Frontal cortex (tissue), 3 donors: ENCODE measurements at regions not wholly inside any gene's neighbourhood (a gene's known extent, or its start where the extent isn't known, plus 50 kb on each side); places are given as distances from the start of the nearest gene placed in this dataset.
"Not testable (repeated sequence)": the region's sequence is repeated elsewhere in the genome, so short reads cannot be mapped to it uniquely, and the experiment has no call there.

Experiments used
- DNase-seq, 2 donors: peaks; one replicate each; pipeline ENCODE4 v3.0.0; 2012; ENCODE audit warnings: low spot score in 2 of 2
- FAIRE-seq: peaks from 2 replicates; lab custom pipeline; 2012; peaks lifted over from hg19 to GRCh38; lab: Jason Lieb, UNC
- donor health status: control.
- donor health status: control.
- donor health status: control.

DNA sequence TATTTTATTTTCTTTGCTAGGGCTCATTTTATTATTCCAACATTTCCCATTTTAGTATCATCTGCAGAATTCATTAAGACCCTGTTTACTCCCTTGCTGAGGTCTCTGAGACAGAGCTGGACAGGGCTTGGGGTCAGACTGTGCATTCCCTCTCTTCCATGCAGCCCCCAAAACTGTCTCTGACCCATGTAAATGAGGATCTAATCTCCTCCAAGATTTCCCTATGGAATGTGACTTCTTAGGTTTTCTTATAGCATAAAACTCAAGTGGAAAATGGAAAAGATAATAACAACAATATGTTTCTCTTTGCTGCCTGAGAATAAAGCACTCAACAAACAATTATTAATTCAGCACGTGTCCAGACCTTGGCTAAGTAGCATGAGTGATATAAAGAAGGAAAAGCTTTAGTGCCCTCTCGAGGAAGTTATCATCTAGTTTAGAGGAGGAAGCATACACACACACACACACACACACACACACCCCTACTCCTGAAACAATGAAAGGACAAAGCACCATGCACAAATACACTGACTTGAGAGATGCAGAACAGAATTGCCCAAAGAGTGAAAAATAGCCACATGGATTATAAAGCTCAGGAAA lies 815.5 kb downstream of the BCKDHB start:
- no peak for DNase-seq

DNA sequence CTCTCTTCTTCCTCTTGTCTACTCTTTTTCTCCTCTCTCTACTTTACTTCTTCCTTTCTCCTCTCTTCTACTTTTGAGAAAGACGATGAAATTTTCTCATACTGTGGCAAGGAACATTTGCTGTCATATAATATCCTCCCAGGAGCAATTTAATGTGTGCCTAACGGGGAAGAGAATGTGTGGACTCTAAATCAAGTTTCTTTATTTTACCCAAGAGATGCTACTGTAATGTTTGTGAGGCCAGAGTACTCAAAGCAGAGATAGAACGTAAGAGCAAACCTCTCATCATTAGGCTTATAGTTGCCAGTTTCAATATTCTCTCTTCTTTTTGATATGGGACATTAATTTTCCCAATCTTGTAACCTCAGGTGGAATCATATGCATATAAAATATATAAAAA lies 801.4 kb downstream of the BCKDHB start:
- FAIRE-seq (no peak), DNase-seq (no peak)

More for the DNA sequence above, 815.5 kb downstream of the BCKDHB start:
- no peak for FAIRE-seq

DNA sequence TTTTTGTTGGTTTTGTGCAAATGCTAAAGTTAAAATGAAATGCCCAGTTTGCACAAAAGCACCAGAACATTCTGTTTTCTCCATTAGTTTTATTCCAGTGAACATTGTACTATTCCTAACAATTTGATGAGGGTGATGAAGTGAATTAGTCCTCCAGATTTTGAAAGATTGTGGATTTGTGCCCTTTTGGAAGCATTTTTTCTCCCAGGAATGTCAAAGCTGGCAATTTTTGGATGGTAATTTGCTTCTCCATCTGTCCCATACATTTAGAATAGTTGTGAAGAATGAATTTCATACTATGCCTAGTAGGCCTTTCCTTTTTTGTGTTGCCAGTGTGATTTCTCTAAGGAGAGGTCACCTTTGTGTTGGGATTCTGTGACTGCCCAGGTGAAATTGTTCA lies 797.2 kb downstream of the BCKDHB start:
- DNase-seq (no peak), FAIRE-seq (no peak)

DNA sequence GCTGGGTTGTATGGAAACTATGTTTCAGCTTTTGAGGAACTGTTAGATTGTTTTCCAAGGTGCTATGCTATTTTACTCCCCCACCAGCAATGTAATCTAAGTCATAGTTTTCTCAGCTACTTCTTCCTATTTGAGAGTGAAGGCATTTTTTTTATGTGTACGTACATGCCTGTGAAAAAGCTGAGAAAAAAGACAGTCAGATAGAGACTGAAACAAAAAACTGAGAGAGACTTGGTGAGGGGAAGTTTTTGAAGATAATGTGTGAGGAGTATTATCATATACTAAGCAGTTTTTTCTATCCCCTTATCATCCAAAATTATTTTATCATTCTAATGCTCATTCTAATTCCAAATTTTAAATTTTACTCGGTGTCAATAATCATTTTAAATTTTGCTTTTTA lies 780.0 kb downstream of the BCKDHB start:
- FAIRE-seq (no peak), DNase-seq (no peak)

DNA sequence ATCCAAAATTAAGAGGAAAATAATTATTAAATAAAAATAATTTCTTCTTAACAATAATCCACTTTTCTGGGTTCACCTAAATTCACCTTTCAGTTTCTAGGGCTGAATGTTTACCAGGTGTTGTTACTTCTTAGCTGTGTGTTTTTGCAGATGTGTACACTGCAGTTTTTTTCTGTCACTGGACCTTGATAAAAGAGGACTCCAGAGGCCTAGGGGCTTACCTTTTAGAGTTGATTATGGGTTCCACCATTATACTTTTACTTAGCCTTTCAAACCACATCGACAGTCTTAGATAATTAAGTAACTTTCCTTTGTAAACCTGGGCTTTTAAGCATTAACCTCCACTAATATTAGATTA lies 766.5 kb downstream of the BCKDHB start:
- no peak for FAIRE-seq
- DNase-seq, result no peak

DNA sequence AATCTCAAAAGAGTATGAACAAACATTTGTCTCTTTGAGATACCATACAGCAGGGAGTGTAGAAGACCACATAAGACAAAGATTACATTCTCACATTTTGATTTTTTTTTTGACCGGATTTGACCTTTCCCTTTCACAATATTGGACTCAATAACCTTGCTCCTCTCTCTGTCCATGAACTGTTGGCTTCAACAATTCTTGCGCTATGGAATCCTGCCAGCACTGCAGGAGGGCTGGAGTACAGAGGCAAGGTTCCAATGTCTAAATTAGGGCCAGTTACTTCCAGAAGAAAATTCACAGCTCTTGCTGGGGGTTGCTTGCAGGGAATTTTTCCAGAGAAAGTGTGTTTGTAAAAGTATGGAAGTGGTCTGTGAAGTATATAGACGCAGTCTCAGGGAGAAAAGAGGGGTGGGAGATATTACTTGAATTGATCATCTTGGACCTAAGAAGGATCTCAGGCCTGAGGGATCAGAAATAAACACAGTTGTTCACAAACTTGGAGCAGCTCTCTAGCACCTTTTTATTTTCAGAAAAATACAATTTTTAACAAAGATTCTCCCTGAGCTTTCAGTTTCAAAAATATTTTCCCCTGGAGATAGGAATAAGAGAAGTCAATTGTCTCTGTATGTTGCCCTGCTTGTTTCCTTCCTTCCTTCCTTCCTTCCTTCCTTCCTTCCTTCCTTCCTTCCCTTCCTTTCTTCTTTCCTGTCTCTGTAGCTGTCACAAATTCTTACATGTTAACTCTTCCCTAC lies 765.9 kb downstream of the BCKDHB start:
- FAIRE-seq, result no peak
- no peak for DNase-seq

DNA sequence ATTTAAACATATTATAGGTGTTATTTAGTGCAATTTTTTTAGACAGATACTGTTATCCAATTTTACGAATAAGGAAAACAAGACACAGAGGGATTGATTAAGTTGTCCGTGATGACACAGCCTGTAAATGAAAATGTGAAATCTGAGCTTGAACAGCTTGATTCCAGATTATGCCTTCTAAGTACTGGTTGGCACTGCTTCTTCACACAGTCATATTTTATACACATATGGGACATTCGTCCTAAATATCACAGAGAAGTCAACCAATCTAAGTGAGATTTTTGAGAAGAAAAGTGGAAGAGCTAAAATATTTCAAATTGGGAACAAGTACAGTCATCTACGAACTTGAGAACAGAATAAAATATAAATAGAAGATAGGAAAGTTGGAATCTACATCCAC lies 756.3 kb downstream of the BCKDHB start:
- FAIRE-seq (no peak), DNase-seq (no peak)

DNA sequence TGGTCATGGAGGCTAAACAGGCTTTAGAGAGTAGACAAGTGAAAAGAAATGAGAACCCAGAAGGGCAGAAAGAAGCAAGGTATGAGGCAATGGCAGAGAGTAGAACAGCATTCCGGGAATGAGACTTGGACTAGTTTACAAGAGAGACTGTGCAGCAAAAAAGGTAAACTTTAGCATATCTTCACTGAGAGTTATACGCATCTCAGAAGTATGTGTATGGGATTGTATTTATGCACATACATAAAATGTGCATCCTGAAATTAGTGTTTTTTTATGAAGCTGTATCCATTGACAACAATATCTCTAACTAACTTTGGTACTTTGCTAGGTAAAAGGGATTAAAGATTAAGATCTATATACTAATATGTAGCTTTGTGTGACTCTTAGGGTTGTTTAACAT lies 753.6 kb downstream of the BCKDHB start:
- FAIRE-seq, result no peak
- DNase-seq, result no peak

DNA sequence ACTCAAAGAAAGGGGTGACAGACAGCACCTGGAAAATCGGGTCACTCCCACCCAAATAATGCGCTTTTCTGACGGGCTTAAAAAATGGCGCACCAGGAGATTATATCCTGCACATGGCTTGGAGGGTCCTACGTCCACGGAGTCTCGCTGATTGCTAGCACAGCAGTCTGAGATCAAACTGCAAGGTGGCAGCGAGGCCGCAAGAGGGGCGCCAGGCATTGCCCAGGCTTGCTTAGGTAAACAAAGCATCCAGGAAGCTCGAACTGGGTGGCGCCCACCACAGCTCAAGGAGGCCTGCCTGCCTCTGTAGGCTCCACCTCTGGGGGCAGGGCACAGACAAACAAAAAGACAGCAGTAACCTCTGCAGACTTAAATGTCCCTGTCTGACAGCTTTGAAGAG lies 741.5 kb downstream of the BCKDHB start:
- not testable (repeated sequence) for DNase-seq, FAIRE-seq

DNA sequence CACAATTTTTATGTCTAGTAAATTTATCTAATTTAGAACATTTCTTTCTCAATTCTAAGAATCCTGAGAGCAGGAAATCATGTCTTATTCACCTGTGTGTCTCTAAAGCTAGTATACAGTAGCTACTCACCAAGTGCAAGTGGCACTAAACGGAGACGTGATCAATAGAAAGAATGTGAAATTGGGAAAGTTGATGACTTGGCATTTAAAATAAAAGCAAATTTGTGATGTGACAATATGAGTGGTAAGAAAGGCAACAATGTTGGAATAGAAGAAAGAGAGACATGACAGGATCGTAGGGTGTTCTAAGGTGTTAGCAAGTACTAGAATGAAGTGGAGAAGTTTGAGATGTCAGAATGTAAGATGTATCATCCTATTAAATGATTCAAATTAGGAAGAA lies 725.9 kb downstream of the BCKDHB start:
- FAIRE-seq, result no peak
- DNase-seq, result no peak

DNA sequence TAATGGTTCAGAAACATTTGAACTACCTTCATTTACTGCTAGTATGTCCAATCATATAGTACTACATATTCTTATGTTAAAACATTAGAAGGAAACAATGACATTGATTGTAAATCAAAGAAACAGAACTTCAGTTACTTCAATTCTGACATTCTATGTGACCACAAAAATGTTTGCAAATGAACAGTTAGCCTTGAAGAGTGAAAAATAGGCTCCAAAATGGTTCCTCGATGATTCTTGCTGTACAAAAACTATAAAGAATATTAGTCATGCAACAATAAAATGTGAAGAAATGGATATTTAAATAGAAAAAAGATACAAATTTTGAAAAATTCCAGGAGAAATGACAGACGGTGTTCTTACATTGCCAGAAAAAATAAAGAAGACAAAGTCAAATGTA lies 686.9 kb downstream of the BCKDHB start:
- no peak for DNase-seq
- FAIRE-seq, result no peak

DNA sequence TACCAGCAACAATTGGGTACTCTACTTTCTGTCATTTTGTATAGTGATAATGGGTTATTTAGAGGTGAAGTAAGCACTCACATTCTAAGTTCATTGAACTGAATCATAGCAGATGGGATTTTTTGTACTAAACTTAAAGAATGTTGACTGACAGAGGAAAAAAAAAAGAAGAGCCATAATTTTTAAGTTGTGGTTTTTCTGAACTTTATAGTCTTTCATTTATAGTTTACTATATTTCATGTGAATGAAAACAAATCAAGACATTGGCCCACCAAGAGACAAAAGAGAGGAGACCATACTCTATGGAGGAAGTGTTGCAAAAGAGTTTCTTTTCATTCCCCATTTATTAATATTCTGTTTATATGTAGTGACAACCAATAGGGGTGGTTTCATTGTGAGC lies 685.7 kb downstream of the BCKDHB start:
- FAIRE-seq (no peak), DNase-seq (no peak)

DNA sequence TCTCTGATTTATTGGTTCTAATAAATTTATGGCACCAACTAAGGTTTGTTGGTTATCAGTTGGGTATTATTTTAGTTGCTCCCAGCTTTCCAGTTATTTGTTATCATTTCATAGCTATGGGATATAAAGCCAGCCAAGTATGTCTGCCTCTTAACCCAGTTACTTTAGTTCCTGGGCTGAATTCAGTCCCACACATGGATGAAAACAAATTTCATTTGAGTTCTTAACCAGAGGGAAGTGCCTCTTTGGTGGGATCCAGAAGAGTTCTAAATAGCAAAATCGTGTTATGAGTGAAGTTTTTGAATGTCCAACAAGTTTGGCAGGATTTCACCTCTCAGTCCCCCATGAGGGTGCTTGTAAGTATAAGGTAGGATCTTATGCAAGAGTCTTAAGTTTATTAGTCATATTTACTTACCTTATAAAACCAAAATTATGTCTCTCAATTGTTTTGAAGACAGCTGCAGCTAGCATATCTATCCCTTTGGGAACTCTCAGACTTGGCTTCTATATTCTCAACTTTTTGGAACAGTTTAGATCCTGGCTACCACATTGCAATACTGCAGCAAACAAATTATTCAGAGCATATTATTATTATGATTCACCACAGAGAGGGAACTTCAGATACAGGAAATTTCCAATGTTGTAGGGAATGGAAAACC lies 683.6 kb downstream of the BCKDHB start:
- FAIRE-seq (no peak), DNase-seq (no peak)

DNA sequence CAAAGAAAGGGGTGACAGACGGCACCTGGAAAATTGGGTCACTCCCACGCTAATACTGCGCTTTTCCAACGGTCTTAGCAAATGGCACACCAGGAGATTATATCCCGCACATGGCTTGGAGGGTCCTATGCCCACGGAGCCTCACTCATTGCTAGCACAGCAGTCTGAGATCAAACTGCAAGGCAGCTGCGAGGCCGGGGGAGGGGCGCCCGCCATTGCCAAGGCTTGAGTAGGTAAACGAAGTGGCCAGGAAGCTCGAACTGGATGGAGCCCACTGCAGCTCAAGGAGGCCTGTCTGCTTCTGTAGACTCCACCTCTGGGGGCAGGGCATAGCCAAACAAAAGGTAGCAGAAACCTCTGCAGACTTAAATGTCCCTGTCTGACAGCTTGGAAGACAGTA lies 676.8 kb downstream of the BCKDHB start:
- DNase-seq, FAIRE-seq: not testable (repeated sequence)

DNA sequence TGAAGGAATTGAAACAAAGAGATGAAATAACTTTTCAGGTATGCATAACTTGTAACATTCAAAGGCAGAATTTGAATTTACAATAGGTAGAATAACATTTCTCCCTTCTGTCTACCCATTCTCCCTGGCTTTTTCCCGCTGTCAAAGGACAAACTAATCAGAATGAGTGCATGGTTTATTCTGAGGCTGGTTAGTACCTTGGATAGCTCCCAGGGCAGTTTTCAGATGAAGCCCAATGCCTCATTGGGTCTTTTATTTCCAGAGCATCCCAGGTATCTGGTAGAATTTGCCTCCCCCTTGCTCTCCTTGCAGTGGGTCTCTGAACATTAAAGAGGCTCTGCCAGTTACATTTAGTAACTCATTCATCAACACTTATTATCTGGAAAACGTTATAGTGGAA lies 665.5 kb downstream of the BCKDHB start:
- DNase-seq, result no peak
- FAIRE-seq, result no peak

DNA sequence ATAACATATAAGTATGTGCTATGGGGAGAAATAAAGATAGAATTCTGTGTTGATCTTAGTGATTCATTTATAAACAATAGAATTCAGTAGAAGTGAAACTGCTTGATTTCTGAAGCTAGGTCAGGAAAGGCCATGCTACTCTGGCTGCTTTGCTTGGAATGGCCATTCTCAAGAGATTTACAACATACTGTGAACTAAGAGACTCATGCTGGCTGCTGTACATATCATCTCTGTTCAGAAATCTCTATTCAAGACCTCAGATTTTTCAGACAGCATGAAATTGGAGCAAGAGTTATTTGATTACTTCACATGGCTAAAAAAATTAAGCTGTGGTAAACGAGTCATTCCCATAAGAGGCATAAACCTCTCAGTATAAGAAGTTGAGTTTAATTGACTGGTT lies 662.6 kb downstream of the BCKDHB start:
- DNase-seq (no peak), FAIRE-seq (no peak)

DNA sequence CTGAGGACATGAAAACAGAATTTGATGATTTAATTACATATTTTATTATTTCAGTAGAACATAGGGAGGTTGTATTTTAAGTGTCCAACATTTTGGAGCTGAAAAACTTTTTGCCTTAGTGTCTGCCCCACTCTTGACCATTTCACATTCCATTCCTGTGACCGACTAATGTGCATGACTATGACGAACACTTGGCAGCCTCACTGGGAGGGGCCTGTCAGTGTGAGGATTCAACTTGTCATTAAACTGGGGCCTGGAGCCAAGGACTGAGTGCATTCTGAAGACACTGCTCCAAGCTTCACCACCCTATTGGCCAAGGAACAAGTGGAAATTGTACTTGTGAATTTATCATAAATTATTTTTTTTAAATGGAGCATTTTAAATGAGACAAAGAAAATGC lies 661.3 kb downstream of the BCKDHB start:
- no peak for FAIRE-seq

DNA sequence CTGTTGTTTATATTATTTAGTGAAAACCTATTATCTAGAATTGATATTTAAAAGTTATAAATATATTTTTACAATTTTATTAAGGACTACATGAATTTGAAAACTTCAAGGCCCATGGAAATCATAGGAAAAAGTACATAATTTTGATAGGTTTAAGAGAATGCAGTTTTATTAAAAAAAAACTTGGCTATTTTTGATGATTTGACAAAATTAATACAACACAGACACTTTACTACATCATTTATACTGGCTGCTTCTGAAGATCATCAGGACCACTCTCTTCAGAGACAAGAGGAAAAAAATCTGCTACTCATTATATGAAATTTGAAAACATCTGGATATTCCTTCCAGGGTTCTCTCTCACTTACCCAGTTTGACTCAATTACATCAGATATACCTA lies 637.7 kb downstream of the BCKDHB start:
- no peak for FAIRE-seq

More for the DNA sequence above, 661.3 kb downstream of the BCKDHB start:
- DNase-seq, result no peak

DNA sequence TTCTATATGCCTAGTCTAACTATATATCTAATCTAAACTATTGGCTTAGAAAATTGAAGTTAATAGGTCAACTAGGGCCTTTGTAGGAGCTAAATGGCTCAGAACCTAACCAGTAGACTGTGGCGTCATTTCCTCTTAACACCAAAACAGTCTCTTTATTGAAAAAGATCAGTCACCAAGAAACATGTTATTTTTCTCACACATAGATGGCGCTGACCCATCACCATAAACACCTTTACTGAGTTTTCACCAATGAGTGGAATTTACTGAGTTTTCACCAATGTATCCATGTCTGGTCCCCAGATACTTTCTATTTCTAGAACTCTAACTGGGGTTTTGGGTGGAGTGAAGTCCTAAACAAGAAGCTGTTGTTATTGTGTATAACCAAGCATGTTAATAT lies 636.0 kb downstream of the BCKDHB start:
- no peak for DNase-seq
- FAIRE-seq, result no peak

More for the DNA sequence above, 637.7 kb downstream of the BCKDHB start:
- no peak for DNase-seq

DNA sequence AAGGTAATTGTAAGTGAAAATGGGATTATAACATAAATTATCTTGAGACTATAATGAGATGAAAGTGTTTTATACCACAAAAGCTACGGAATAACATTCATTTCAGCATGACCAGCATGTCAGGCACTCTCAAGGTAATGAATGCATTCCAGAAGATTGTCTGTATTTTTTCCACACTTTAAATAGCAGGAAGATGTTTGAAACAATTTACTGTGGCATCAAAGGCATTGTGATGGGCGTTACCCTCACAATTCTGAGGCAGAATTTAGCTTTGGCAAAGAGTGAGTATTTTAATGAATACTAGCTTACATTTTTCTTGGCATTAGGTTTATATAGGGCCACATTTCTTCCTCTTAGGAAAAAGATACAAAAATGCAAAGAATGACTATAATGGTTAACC lies 627.2 kb downstream of the BCKDHB start:
- no peak for FAIRE-seq
- DNase-seq, result no peak

DNA sequence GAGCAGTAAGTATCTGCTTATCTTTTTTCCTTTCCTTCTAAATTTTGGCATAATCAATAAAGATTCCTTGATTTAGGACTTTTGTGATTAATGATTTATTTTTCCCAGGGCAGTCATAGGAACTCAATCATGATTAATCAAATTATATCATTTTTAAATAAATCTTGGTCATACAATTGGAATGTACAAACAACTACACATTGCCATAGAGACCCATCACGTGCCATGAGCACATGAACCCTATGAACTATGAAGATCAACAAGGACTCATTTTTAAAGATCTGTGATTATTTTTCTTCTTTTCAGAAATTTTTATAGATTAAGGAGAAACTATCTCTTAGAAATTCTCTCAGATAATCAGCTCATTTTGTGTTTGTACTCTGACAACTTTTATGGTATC lies 622.4 kb downstream of the BCKDHB start:
- FAIRE-seq (no peak), DNase-seq (no peak)
